Activated CD8-positive, alpha-beta T cell treated with anti-CD3 and anti-CD28 coated beads for 36 hours (primary cell): ENCODE measurements at regions not wholly inside any gene's neighbourhood (a gene's known extent, or its start where the extent isn't known, plus 50 kb on each side); places are given as distances from the start of the nearest gene placed in this dataset.

ENCODE experiments used
- ATAC-seq: fragments of 200-7000 bp; cut with Tn5 transposase; one replicate; pipeline ENCODE4 v1.10.0; 2021; ENCODE audit warnings: mild to moderate bottlenecking, moderate library complexity
- CTCF ChIA-PET: fragments of 350-600 bp; sonication (Branson Sonifier 250); formaldehyde crosslinking; loops from one replicate; lab custom pipeline; 2021; ENCODE audit warnings: antibody characterized with exemption; lab: Charles Lee
- POLR2A ChIA-PET: fragments of 350-600 bp; sonication (Branson Sonifier 250); formaldehyde crosslinking; loops from one replicate; lab custom pipeline; 2021; ENCODE audit warnings: antibody characterized with exemption; lab: Charles Lee
- DNase-seq: peaks from one replicate; pipeline ENCODE4 v3.0.0-alpha.2; 2020
- H3K27ac Mint-ChIP-seq: one replicate; pipeline ENCODE4 v1.8.0; 2021; ENCODE audit warnings: mild to moderate bottlenecking, mixed read lengths
- H3K27me3 Mint-ChIP-seq: one replicate; pipeline ENCODE4 v1.8.0; 2021; ENCODE audit warnings: mixed read lengths
- H3K36me3 Mint-ChIP-seq: one replicate; pipeline ENCODE4 v1.8.0; 2021; ENCODE audit warnings: low read depth, mixed read lengths
- H3K4me1 Mint-ChIP-seq: one replicate; pipeline ENCODE4 v1.8.0; 2021; ENCODE audit warnings: low read depth, mixed read lengths
- H3K4me3 Mint-ChIP-seq: one replicate; pipeline ENCODE4 v1.8.0; 2021; ENCODE audit warnings: mild to moderate bottlenecking, moderate library complexity, mixed read lengths
- H3K9me3 Mint-ChIP-seq: one replicate; pipeline ENCODE4 v1.8.0; 2021; ENCODE audit warnings: mixed read lengths
- intact Hi-C: fragments of 100-400 bp; cut with micrococcal nuclease; formaldehyde crosslinking; loops from one replicate; pipeline ENCODE4 v1.10.0; 2022
- TF ChIP-seq, protein P1 (sequence below): fragments of 200-600 bp; IDR thresholded peaks from one replicate; pipeline ENCODE4 v1.8.0; 2022; ENCODE audit warnings: antibody characterized with exemption, mild to moderate bottlenecking

DNA sequence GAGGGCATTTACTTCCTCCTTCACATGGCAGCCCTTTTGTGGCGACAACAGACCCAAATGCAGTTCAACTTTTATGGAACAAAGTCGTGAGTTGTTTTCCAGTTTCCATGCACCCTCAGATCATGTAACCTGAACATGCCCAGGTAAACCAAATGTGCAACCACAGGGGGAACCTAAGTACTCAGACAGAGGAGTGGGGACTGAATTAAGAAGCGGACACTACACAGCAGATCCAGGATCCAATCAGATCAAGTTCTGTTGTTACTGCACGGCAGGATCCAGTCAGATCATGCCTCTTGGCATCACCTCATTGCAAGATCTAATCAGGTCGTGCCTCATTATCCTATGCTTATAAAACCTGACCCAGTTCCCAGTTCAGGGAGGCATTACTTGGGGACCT lies 115.7 kb downstream of the MATN1 start:
- TF ChIP-seq, protein P1, sequence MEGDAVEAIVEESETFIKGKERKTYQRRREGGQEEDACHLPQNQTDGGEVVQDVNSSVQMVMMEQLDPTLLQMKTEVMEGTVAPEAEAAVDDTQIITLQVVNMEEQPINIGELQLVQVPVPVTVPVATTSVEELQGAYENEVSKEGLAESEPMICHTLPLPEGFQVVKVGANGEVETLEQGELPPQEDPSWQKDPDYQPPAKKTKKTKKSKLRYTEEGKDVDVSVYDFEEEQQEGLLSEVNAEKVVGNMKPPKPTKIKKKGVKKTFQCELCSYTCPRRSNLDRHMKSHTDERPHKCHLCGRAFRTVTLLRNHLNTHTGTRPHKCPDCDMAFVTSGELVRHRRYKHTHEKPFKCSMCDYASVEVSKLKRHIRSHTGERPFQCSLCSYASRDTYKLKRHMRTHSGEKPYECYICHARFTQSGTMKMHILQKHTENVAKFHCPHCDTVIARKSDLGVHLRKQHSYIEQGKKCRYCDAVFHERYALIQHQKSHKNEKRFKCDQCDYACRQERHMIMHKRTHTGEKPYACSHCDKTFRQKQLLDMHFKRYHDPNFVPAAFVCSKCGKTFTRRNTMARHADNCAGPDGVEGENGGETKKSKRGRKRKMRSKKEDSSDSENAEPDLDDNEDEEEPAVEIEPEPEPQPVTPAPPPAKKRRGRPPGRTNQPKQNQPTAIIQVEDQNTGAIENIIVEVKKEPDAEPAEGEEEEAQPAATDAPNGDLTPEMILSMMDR = no peak
- ChIA-PET POLR2A (no interaction called here), CTCF (no interaction called here)
- no peak overlapping the region for H3K4me3 Mint-ChIP-seq
- intact Hi-C loops = no loop called here
- H3K9me3 Mint-ChIP-seq = no peaks in the 10 kb centered on the region
- ATAC-seq (no peak), DNase-seq (no peak)
- H3K36me3 Mint-ChIP-seq = no peaks in the 10 kb centered on the region
- H3K27ac Mint-ChIP-seq = no peak overlapping the region
- H3K27me3 Mint-ChIP-seq = peaks cover 5% of the 10 kb centered on the region
- no peaks in the 10 kb centered on the region for H3K4me1 Mint-ChIP-seq

DNA sequence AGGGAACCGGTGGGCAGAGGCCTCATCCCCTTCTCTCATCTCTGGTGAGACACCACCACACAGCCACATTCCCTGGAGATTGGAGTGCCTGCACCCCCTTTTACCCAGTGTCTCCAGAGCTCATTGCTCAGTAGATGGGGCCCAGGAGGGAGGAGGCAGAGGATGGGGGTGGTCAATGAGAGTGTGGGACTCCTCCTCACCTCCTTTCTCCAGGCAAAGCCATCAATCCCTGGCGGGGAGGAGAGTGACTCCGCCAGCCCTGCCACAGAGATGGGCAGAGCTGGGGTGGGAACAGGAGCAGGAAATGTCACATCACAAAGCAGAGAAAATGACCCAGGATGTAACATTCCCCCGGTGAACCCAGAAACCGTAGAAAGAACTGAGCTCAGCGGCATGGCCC lies 117.2 kb downstream of the MATN1 start:
- DNase-seq = no peak
- no peaks in the 10 kb centered on the region for H3K4me1 Mint-ChIP-seq
- intact Hi-C loops = no loop called here

DNA sequence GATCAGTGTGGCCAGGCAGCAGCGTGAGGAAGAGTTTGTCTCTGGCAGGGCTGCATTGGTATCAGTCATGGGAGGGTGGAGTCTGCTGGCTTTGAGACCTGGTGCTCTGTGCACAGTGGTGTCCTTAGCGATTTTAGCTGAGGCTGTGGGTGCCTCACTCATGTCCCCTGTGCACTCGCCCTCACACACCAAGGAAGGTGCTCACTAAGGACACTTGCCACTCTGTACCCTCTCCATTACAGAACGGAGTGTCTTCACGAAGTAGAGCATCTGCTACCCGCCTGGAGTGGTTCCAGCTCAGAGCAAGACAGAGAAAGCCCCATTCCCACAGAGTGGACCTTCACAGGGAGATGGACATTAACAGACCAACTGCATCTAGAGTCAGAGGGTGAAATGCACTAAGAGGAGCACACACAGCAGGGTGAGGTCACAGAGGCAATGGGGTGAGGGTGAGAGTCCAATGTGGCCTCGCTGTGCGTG lies 117.9 kb downstream of the MATN1 start:
- Mint-ChIP-seq H3K36me3 (no peaks in the 10 kb centered on the region), H3K4me1 (no peaks in the 10 kb centered on the region), H3K27me3 (peaks cover 2% of the 10 kb centered on the region), H3K27ac (no peak overlapping the region), H3K4me3 (no peak overlapping the region), H3K9me3 (no peaks in the 10 kb centered on the region)
- intact Hi-C loops = no loop called here
- TF ChIP-seq, protein P1 = no peak
- DNase-seq (no peak), ATAC-seq (no peak)
- CTCF ChIA-PET = no interaction called here
- POLR2A ChIA-PET = no interaction called here

More for the DNA sequence above, 117.2 kb downstream of the MATN1 start:
- ChIA-PET CTCF (no interaction called here), POLR2A (no interaction called here)
- Mint-ChIP-seq H3K9me3 (no peaks in the 10 kb centered on the region), H3K27ac (no peak overlapping the region), H3K36me3 (no peaks in the 10 kb centered on the region), H3K27me3 (peaks cover 2% of the 10 kb centered on the region), H3K4me3 (no peak overlapping the region)
- no peak for ATAC-seq
- TF ChIP-seq, protein P1 = no peak

DNA sequence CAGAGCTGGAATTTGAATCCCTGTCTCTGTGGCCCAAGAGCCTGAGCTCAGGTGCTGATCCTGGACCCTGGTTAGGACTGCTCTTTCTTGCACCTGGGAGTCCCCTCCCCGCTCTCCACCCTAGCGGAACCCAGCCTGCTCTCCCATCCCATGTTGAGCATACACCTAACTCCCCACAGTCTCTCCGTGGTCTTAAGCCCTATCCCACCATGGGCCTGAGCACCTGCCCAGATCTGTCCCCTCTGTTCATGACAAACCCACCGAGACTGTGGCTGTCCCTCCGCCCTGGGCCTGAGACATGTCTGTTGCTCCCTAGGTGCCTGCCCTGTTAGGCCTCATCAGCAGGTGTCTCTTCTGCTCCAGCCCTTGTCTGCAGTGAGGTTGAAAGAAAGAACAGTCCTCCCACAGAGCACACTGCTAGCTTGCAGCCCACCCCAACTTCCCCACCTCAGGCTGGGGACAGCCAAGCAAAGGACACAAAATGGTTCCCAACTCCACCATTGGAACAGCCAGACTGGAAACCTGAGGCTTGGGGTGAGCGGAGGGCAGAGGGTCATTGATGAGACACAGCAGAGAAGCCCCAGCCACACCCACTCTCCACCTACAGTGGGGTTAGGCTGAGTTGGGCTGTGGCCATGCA lies 118.5 kb downstream of the MATN1 start:
- H3K4me1 Mint-ChIP-seq = no peaks in the 10 kb centered on the region
- TF ChIP-seq, protein P1 = no peak
- POLR2A ChIA-PET = no interaction called here
- intact Hi-C loops = no loop called here
- no peak overlapping the region for H3K27ac Mint-ChIP-seq
- H3K9me3 Mint-ChIP-seq = no peaks in the 10 kb centered on the region
- DNase-seq = no peak
- H3K36me3 Mint-ChIP-seq = no peaks in the 10 kb centered on the region
- H3K4me3 Mint-ChIP-seq = no peak overlapping the region
- ATAC-seq = no peak
- H3K27me3 Mint-ChIP-seq = peaks cover 2% of the 10 kb centered on the region
- CTCF ChIA-PET = no interaction called here

DNA sequence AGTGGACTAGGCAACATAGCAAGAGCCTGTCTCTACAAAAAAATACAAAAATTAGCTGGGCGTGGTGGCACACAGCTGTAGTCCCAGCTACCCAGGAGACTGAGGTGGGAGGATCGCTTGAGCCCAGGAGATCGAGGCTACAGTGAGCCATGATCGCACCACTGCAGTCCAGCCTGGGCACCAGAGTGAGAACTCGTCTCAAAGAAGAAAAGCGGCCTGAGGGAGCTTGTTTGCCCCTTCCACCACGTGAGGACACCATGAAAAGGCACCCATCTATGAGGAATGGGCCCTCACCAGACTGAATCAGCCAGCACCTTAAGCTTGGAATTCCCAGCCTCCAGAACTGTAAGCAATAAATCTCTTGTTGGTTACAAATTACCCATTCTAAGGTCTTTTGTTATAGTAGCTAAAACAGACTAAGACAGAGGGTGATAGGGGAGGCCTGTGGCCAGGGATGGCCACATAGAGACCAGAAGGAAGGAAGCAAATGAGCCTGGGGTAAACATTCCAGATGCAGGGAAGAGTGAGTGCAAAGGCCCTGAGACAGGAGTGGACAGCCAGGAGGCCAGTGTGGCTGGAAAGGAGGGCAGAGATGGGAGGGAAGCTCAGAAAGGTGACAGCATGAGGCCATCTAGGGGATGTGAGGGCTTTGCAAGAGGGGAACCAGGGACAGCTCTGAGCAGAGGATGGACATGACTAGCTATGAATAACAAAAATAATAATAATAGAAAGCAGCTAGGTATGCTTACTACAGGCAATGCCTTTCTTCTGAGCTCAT lies 120.1 kb downstream of the MATN1 start:
- ChIA-PET CTCF (no interaction called here), POLR2A (no interaction called here)
- DNase-seq (no peak), ATAC-seq (no peak)
- Mint-ChIP-seq H3K9me3 (no peaks in the 10 kb centered on the region), H3K27me3 (peaks cover 2% of the 10 kb centered on the region), H3K4me1 (no peaks in the 10 kb centered on the region), H3K4me3 (no peak overlapping the region), H3K36me3 (no peaks in the 10 kb centered on the region), H3K27ac (no peak overlapping the region)
- intact Hi-C loops = no loop called here
- TF ChIP-seq, protein P1 = no peak
